ENCODE measurements at regions not wholly inside any gene's neighbourhood (a gene's known extent, or its start where the extent isn't known, plus 50 kb on each side); places are given as distances from the start of the nearest gene placed in this dataset.

DNA sequence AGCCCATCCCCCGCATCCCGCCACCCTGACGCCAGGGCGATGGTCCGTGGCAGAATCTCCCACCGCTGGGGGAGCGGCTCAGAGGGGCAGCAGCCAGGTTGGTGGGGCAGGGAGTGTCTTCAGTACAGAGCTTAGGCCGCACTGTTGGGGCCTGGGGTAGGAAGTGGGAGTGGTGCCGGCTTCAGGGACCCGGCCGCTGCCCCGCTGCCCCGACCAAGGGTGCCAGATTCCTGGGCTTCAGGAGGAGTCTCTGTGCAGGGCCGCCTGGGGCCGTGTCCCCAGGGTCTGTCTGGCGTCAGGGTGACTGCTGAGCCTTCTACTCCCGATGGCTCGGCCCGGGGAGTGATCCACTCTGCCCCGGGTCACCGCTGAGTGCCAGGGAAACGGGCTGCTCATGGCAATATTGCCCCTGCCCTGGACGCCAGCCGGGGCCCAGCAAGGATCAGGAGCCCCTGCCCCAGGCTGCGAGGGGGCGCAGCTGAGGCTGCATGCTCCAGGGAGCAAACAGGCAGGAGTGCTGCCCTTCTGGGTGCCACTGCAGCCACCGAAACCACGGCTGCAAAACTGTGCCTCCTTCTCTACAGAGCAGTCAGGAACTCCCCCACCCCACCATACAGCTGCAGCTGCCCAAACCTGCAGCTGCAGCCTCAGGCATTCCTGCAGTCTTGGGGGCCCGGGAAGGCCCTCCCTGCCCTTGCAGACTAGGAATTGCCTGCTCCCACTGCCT lies 1206.1 kb downstream of the ARAP2 start:
- Histone ChIP-seq H3K27me3 (no peaks in the 10 kb centered on the region), H3K36me3 (replicated peaks in 1 of 2) (no peaks in the 10 kb centered on the region), H3K4me1 (replicated peaks in 1 of 2) (no peaks in the 10 kb centered on the region), H3K4me3 (no peak overlapping the region), H3K27ac (no peak overlapping the region), H3K9me3 (replicated peaks in 1 of 3) (no peaks in the 10 kb centered on the region)
- no peak for TF ChIP-seq POLR2A (IDR thresholded peaks at IDR 0.05)
- TF ChIP-seq, protein P1, sequence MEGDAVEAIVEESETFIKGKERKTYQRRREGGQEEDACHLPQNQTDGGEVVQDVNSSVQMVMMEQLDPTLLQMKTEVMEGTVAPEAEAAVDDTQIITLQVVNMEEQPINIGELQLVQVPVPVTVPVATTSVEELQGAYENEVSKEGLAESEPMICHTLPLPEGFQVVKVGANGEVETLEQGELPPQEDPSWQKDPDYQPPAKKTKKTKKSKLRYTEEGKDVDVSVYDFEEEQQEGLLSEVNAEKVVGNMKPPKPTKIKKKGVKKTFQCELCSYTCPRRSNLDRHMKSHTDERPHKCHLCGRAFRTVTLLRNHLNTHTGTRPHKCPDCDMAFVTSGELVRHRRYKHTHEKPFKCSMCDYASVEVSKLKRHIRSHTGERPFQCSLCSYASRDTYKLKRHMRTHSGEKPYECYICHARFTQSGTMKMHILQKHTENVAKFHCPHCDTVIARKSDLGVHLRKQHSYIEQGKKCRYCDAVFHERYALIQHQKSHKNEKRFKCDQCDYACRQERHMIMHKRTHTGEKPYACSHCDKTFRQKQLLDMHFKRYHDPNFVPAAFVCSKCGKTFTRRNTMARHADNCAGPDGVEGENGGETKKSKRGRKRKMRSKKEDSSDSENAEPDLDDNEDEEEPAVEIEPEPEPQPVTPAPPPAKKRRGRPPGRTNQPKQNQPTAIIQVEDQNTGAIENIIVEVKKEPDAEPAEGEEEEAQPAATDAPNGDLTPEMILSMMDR (IDR thresholded peaks at IDR 0.05), result no peak
- intact Hi-C loops (cut with DNase I), result no loop called here
- no peak for DNase-seq
- WGBS, 4 donors, result 70 to 94% (median 90%) methylated on average over 2 to 29 of the region's 29 CpGs

DNA sequence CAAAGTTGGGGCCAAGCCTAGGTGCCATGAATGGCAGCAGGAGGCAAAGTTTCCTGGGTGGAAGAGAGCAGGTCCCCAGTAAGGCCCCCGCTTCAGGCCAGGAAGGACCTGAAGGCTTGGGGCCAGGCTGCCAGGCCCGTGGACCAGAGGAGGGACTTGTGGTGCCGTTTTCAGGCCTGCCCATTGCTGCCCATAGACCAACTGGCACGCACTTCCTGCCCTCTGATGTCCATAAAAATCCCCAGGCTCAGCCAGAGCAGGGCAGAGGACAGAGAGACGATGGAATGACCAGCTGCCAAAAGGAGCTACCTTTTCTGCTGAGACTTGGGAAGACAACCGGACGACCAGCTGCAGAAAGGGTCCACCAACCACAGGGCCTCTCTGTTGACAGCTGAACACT lies 1205.5 kb downstream of the ARAP2 start:
- TF ChIP-seq, protein P1 (IDR thresholded peaks at IDR 0.05), result no peak
- TF ChIP-seq POLR2A (IDR thresholded peaks at IDR 0.05), result no peak

DNA sequence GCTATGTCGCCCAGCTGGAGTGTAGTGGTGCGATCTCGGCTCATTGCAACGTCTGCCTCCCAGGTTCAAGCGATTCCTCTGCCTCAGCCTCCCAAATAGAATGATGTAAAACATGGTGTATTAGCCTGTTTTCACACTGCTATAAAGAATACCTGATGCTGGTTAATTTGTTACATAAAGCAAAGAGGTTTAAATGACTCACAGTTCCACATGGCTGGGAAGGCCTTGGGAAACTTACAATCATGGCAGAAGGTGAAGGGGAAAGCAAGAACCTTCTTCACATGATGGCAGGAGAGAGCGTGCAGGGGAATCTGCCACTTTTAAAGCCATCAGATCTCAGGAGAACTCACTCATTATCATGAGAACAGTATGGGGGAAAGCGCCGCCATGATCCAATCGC lies 1191.8 kb downstream of the ARAP2 start:
- no peaks in the 10 kb centered on the region for H3K4me1 ChIP-seq (replicated peaks in 1 of 2)
- no peaks in the 10 kb centered on the region for H3K36me3 ChIP-seq (replicated peaks in 1 of 2)
- TF ChIP-seq, protein P1 (IDR thresholded peaks at IDR 0.05), result no peak
- TF ChIP-seq POLR2A (IDR thresholded peaks at IDR 0.05), result no peak
- H3K9me3 ChIP-seq (replicated peaks in 1 of 3), result no peaks in the 10 kb centered on the region
- no peak overlapping the region for H3K27ac ChIP-seq
- DNase-seq, result no peak
- intact Hi-C loops (cut with DNase I), result no loop called here
- WGBS, 4 donors, result 93 to 96% (median 94%) methylated on average over 9 of the region's 9 CpGs
- H3K27me3 ChIP-seq, result no peaks in the 10 kb centered on the region
- H3K4me3 ChIP-seq, result no peak overlapping the region

More for the DNA sequence above, 1205.5 kb downstream of the ARAP2 start:
- Histone ChIP-seq H3K9me3 (replicated peaks in 1 of 3) (no peaks in the 10 kb centered on the region), H3K36me3 (replicated peaks in 1 of 2) (no peaks in the 10 kb centered on the region), H3K27ac (no peak overlapping the region), H3K4me3 (no peak overlapping the region), H3K27me3 (no peaks in the 10 kb centered on the region), H3K4me1 (replicated peaks in 1 of 2) (no peaks in the 10 kb centered on the region)
- no peak for DNase-seq
- intact Hi-C loops (cut with DNase I), result no loop called here
- 81 to 93% (median 84%) methylated on average over 6 to 7 of the region's 7 CpGs for WGBS, 4 donors

DNA sequence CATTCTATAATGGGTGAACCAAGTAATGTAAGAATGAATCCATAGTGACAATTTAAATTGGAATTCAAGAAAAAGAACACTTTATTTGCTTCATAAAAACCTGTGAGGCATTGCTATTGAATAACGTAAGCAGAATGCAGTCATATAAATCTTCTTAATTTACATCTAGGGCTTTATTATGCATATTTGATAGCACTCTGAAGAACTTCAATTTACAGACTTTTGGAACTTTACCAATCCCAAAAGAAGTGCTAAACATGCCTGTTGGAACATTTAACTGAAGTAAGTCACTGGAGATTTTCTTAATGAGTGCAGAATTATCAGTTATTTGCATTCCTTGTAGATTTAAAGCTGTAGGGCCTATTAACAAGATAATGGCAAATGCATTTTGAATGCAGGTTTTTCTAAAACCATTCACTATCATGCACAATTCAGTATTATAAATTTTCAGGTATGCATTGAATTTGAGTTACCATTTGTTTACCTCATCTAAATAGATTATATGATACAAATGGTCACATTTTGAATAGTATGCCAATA lies 1181.2 kb downstream of the ARAP2 start:
- H3K27me3 ChIP-seq, result no peaks in the 10 kb centered on the region
- no peaks in the 10 kb centered on the region for H3K4me1 ChIP-seq (replicated peaks in 1 of 2)
- no peak overlapping the region for H3K27ac ChIP-seq
- TF ChIP-seq, protein P1 (IDR thresholded peaks at IDR 0.05), result no peak
- no peak for TF ChIP-seq POLR2A (IDR thresholded peaks at IDR 0.05)
- intact Hi-C loops (cut with DNase I), result no loop called here
- WGBS, 4 donors, result 56 to 66% (median 61%) methylated on average over 1 of the region's 1 CpG
- H3K4me3 ChIP-seq, result no peak overlapping the region
- no peaks in the 10 kb centered on the region for H3K9me3 ChIP-seq (replicated peaks in 1 of 3)
- H3K36me3 ChIP-seq (replicated peaks in 1 of 2), result no peaks in the 10 kb centered on the region
- DNase-seq, result no peak

Data from adrenal gland (tissue), 9 donors.